ENCODE measurements at regions not wholly inside any gene's neighbourhood (a gene's known extent, or its start where the extent isn't known, plus 50 kb on each side); places are given as distances from the start of the nearest gene placed in this dataset.

- dilution Hi-C loops (cut with HindIII; ENCODE audit: low sequenced_read_pairs, unreplicated experiment), result no loop called here
- no peak overlapping the region for H4K91ac ChIP-seq (ENCODE audit: insufficient read depth, low read depth, low read length)
- no peaks in the 10 kb centered on the region for H3K9me1 ChIP-seq (ENCODE audit: insufficient read depth, low read length)
- no peak overlapping the region for H2BK20ac ChIP-seq (ENCODE audit: low read depth, low read length)
- no peak overlapping the region for H2AFZ ChIP-seq (replicated peaks; ENCODE audit: low read length, poor library complexity)
- no peak for ATAC-seq (ENCODE audit: low read depth)
- no peak overlapping the region for H3K9ac ChIP-seq (ENCODE audit: low read depth, low read length)
- no peak for DNase-seq
- no CpG with 5 or more reads among the region's 3 CpGs for WGBS, 2 experiments (ENCODE audit: extremely low coverage in 2 of 2, insufficient read length in 1 of 2)
- no peak overlapping the region for H2BK5ac ChIP-seq (ENCODE audit: low read depth, low read length, poor library complexity, severe bottlenecking)
- no peak overlapping the region for H3K56ac ChIP-seq (ENCODE audit: extremely low read depth, insufficient read depth, low read length)
- H3K23ac ChIP-seq (ENCODE audit: low read depth, low read length), result no peak overlapping the region
- POLR2A ChIA-PET (ENCODE audit: unreplicated experiment), result no interaction called here
- no peak overlapping the region for H3K4me3 ChIP-seq (ENCODE audit: insufficient read depth, low read depth, low read length)
- no peak overlapping the region for H4K8ac ChIP-seq (ENCODE audit: low read depth in 2 of 2, low read length in 2 of 2)
- no peak overlapping the region for H2AK5ac ChIP-seq (ENCODE audit: low read depth, low read length)
- H3K27ac ChIP-seq (ENCODE audit: insufficient read depth, low read length), result no peak overlapping the region
- no peak overlapping the region for H3K18ac ChIP-seq (ENCODE audit: low read depth, low read length)
- H3K14ac ChIP-seq (replicated peaks; ENCODE audit: low read depth, low read length), result no peak overlapping the region
- CTCF ChIA-PET, result no interaction called here
- H3K36me3 ChIP-seq (ENCODE audit: control insufficient read depth, insufficient read depth, low read length), result no peaks in the 10 kb centered on the region
- no peaks in the 10 kb centered on the region for H3K9me3 ChIP-seq (ENCODE audit: control insufficient read depth, insufficient read depth, low read length)
- no TSS peak for BruUV-seq (replicated peaks)
- H3K4ac ChIP-seq (ENCODE audit: low read depth, low read length), result no peak overlapping the region
- in situ Hi-C loops (cut with MboI; ENCODE audit: low sequenced_read_pairs), result no loop called here
- no peaks in the 10 kb centered on the region for H3K4me1 ChIP-seq (ENCODE audit: control insufficient read depth, insufficient read depth, low read length)
- no peak overlapping the region for H2AK9ac ChIP-seq (replicated peaks; ENCODE audit: low read depth, low read length, poor library complexity)
- no peaks in the 10 kb centered on the region for H3K27me3 ChIP-seq (ENCODE audit: control insufficient read depth, insufficient read depth, low read length)
- H4K20me1 ChIP-seq (ENCODE audit: insufficient read depth, low read length), result no peaks in the 10 kb centered on the region
- no peak overlapping the region for H2BK120ac ChIP-seq (ENCODE audit: low read depth, low read length)
- no peak overlapping the region for H3K4me2 ChIP-seq (ENCODE audit: low read depth, low read length)
- H4K5ac ChIP-seq (ENCODE audit: low read depth, low read length), result no peak overlapping the region
- TF ChIP-seq NFE2L2 (IDR thresholded peaks at IDR 0.05; ENCODE audit: low read depth, low read length) (no peak), USF2 (IDR thresholded peaks at IDR 0.05; ENCODE audit: low read depth, low read length) (no peak), MXI1 (IDR thresholded peaks at IDR 0.05; ENCODE audit: borderline replicate concordance, low read depth, low read length) (no peak), RCOR1 (IDR thresholded peaks at IDR 0.05; ENCODE audit: insufficient replicate concordance, low read length) (no peak), CEBPB (IDR thresholded peaks at IDR 0.05; ENCODE audit: low read depth, low read length) (no peak), BHLHE40 (IDR thresholded peaks at IDR 0.05; ENCODE audit: low read depth, low read length) (no peak), FOS (IDR thresholded peaks at IDR 0.05; ENCODE audit: low read depth, low read length) (no peak), SMC3 (IDR thresholded peaks at IDR 0.05; ENCODE audit: low read depth, low read length) (no peak), MAZ (IDR thresholded peaks at IDR 0.05; ENCODE audit: borderline replicate concordance, low read depth, low read length) (no peak), ELK1 (IDR thresholded peaks at IDR 0.05; ENCODE audit: borderline replicate concordance, low read depth, low read length) (no peak), CTCF (conservative IDR thresholded peaks at IDR 0.05; ENCODE audit: low read depth, low read length) (no peak), CHD1 (IDR thresholded peaks at IDR 0.05; ENCODE audit: low read depth, low read length) (no peak), POLR2A (IDR thresholded peaks at IDR 0.05; ENCODE audit: low read depth, low read length) (no peak), RAD21 (IDR thresholded peaks at IDR 0.05; ENCODE audit: low read length) (no peak), RFX5 (IDR thresholded peaks at IDR 0.05; ENCODE audit: low read depth, low read length) (no peak), MAFK (IDR thresholded peaks at IDR 0.05; ENCODE audit: low read depth, low read length) (no peak)
- intact Hi-C loops (cut with micrococcal nuclease), result no loop called here
- no peak overlapping the region for H2BK15ac ChIP-seq (ENCODE audit: low read depth, low read length)
- H3K79me1 ChIP-seq (ENCODE audit: low read depth in 1 of 2, low read length in 2 of 2), result no peaks in the 10 kb centered on the region
Observed at GRCh38 chr1:74895411-74895810, 162.5 kb downstream of the TYW3 start.
